MM.1S (cell line): ENCODE measurements at regions not wholly inside any gene's neighbourhood (a gene's known extent, or its start where the extent isn't known, plus 50 kb on each side); places are given as distances from the start of the nearest gene placed in this dataset.
"Not testable (repeated sequence)": the region's sequence is repeated elsewhere in the genome, so short reads cannot be mapped to it uniquely, and the experiment has no call there.

Experiments
- DNase-seq: peaks from one replicate; pipeline ENCODE4 v3.0.0-alpha.2; 2015
- H2AFZ ChIP-seq: fragments of 300-600 bp; sonication (generic); 2 replicates; pipeline ENCODE4 v1.6.0; 2016; ENCODE audit warnings: antibody characterized with exemption, low read length
- H3F3A ChIP-seq: fragments of 300-600 bp; sonication (generic); 2 replicates; pipeline ENCODE4 v1.6.1; 2016; ENCODE audit warnings: mild to moderate bottlenecking, antibody characterized with exemption, low read length, moderate library complexity, mixed read lengths; ENCODE audit not compliant: insufficient read depth
- H3K27ac ChIP-seq: fragments of 300-600 bp; sonication (generic); 2 replicates; pipeline ENCODE4 v1.5.1; 2016; ENCODE audit warnings: mild to moderate bottlenecking, low read length
- H3K27me3 ChIP-seq: fragments of 300-600 bp; sonication (generic); replicated peaks from 2 replicates; pipeline ENCODE4 v1.6.0; 2016; ENCODE audit warnings: low read length; ENCODE audit not compliant: insufficient read depth
- H3K36me3 ChIP-seq: fragments of 300-600 bp; sonication (generic); replicated peaks from 2 replicates; pipeline ENCODE4 v1.6.1; 2016; ENCODE audit warnings: mild to moderate bottlenecking, low read length, mixed read lengths; ENCODE audit not compliant: insufficient read depth
- H3K4me1 ChIP-seq: fragments of 300-600 bp; sonication (generic); 2 replicates; pipeline ENCODE4 v1.6.1; 2016; ENCODE audit warnings: low read length, mixed read lengths
- H3K4me2 ChIP-seq: fragments of 300-600 bp; sonication (generic); 2 replicates; pipeline ENCODE4 v1.6.0; 2016; ENCODE audit warnings: low read depth, low read length
- H3K4me3 ChIP-seq: fragments of 300-600 bp; sonication (generic); 2 replicates; pipeline ENCODE4 v1.5.1; 2016; ENCODE audit warnings: low read length, mixed read lengths
- H3K79me2 ChIP-seq: fragments of 300-600 bp; sonication (generic); 2 replicates; pipeline ENCODE4 v1.6.1; 2016; ENCODE audit warnings: mixed run types, low read length, mixed read lengths
- H3K9ac ChIP-seq: fragments of 300-600 bp; sonication (generic); 2 replicates; pipeline ENCODE4 v1.6.1; 2016; ENCODE audit warnings: low read length, mixed read lengths
- H3K9me2 ChIP-seq: fragments of 300-600 bp; sonication (generic); replicated peaks from 2 replicates; pipeline ENCODE4 v1.6.1; 2016; ENCODE audit warnings: mild to moderate bottlenecking, low read length, mixed read lengths; ENCODE audit not compliant: insufficient read depth
- H3K9me3 ChIP-seq: fragments of 300-600 bp; sonication (generic); replicated peaks from 2 replicates; pipeline ENCODE4 v1.6.1; 2016; ENCODE audit warnings: mild to moderate bottlenecking, low read length, mixed read lengths; ENCODE audit not compliant: insufficient read depth
- H4K20me1 ChIP-seq: fragments of 300-600 bp; sonication (generic); 2 replicates; pipeline ENCODE4 v1.6.1; 2016; ENCODE audit warnings: mild to moderate bottlenecking, low read length, moderate library complexity, mixed read lengths; ENCODE audit not compliant: insufficient read depth
- EZH2 ChIP-seq: fragments of 300-600 bp; sonication (generic); optimal IDR thresholded peaks from 2 replicates; pipeline ENCODE3; 2017; ENCODE audit warnings: low read depth, mild to moderate bottlenecking, antibody characterized with exemption, low read length, mixed read lengths
- EZH2phosphoT487 ChIP-seq: fragments of 300-600 bp; sonication (generic); IDR thresholded peaks from 2 replicates; pipeline ENCODE4 v1.6.1; 2018; ENCODE audit warnings: antibody characterized with exemption, low read length
- TF ChIP-seq, protein P1 (sequence below): fragments of 300-600 bp; sonication (generic); IDR thresholded peaks from 2 replicates; pipeline ENCODE4 v1.5.1; 2016; ENCODE audit warnings: antibody characterized with exemption, low read length, mixed read lengths

DNA sequence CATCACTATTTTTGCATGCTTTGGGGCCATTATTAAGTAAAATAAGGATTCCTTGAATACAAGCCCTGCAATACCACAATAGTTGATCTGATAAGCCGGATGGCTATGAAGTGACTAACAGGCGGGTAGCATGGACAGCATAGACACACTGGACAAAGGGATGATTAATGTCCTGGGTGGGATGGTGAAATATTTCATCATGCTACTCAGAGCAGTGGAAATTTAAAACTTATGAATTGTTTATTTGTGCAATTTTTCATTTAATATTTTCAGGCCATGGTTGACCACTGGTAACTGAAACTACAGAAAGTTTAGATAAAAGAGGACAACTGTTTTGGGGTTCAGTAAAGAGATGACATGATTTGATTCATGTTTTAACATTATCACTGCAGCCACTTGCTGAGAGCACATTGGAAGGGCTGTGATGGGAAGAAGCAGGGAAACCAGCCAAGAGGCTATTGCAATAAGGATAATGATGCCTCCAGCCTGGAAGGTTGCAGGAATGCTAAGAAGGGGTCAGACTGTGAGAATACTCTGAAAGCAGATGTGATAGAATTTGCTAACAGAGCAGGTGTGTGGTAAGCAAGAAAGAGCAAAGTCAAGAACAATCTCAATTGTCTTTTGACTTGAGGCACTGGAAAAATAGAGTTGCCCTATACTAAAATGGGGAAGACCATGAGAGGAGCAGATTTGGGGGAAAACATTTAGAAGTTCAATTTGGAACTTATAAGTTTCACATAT, 62.5 kb upstream of the TNFSF4 start:
- Histone ChIP-seq H3K4me1 (no peaks in the 10 kb centered on the region), H2AFZ (no peak overlapping the region), H3K4me3 (no peak overlapping the region), H3K9me3 (no peaks in the 10 kb centered on the region), H3K9ac (no peak overlapping the region), H4K20me1 (no peaks in the 10 kb centered on the region), H3K36me3 (no peaks in the 10 kb centered on the region), H3K4me2 (no peak overlapping the region), H3F3A (no peaks in the 10 kb centered on the region), H3K9me2 (no peaks in the 10 kb centered on the region), H3K79me2 (no peaks in the 10 kb centered on the region), H3K27me3 (no peaks in the 10 kb centered on the region), H3K27ac (no peak overlapping the region; the same call in 1 of the 2 replicates)
- TF ChIP-seq, protein P1, sequence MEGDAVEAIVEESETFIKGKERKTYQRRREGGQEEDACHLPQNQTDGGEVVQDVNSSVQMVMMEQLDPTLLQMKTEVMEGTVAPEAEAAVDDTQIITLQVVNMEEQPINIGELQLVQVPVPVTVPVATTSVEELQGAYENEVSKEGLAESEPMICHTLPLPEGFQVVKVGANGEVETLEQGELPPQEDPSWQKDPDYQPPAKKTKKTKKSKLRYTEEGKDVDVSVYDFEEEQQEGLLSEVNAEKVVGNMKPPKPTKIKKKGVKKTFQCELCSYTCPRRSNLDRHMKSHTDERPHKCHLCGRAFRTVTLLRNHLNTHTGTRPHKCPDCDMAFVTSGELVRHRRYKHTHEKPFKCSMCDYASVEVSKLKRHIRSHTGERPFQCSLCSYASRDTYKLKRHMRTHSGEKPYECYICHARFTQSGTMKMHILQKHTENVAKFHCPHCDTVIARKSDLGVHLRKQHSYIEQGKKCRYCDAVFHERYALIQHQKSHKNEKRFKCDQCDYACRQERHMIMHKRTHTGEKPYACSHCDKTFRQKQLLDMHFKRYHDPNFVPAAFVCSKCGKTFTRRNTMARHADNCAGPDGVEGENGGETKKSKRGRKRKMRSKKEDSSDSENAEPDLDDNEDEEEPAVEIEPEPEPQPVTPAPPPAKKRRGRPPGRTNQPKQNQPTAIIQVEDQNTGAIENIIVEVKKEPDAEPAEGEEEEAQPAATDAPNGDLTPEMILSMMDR: no peak
- TF ChIP-seq EZH2phosphoT487: no peak
- TF ChIP-seq EZH2: no peak
- no peak for DNase-seq

- Histone ChIP-seq H3K79me2 (no peaks in the 10 kb centered on the region), H3K9me2 (no peaks in the 10 kb centered on the region), H3K9ac (no peak overlapping the region), H3K27me3 (no peaks in the 10 kb centered on the region), H2AFZ (no peak overlapping the region), H3K9me3 (no peaks in the 10 kb centered on the region), H4K20me1 (no peaks in the 10 kb centered on the region), H3K4me3 (no peak overlapping the region), H3K4me2 (no peak overlapping the region), H3K4me1 (no peaks in the 10 kb centered on the region), H3F3A (no peaks in the 10 kb centered on the region), H3K27ac (no peak overlapping the region), H3K36me3 (no peaks in the 10 kb centered on the region)
- no peak for TF ChIP-seq EZH2phosphoT487
- TF ChIP-seq, protein P1: no peak
- no peak for TF ChIP-seq EZH2
- DNase-seq: no peak
These were observed 63.1 kb upstream of the TNFSF4 start for GRCh38 chr1:173270243-173270642.

DNA sequence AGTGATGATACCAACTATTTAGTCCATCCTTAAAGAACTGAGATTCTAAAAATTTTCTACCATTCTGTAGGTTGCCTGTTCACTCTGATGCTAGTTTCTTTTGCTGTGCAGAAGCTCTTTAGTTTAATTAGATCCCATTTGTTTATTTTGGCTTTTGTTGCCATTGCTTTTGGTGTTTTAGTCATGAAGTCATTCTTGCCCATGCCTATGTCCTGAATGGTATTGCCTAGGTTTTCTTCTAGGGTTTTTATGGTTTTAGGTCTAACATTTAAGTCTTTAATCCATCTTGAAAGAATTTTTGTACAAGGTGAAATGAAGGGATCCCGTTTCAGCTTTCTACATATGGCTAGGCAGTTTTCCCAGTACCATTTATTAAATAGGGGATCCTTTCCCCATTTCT, 63.9 kb upstream of the TNFSF4 start:
- H3F3A ChIP-seq, H3K4me2 ChIP-seq, H3K79me2 ChIP-seq, H4K20me1 ChIP-seq, H3K4me3 ChIP-seq, H3K4me1 ChIP-seq, H3K9me2 ChIP-seq, H3K36me3 ChIP-seq, H3K27me3 ChIP-seq, DNase-seq, H3K27ac ChIP-seq, H3K9ac ChIP-seq, H3K9me3 ChIP-seq, H2AFZ ChIP-seq: not testable (repeated sequence)

- H3K9me3 ChIP-seq: no peaks in the 10 kb centered on the region
- H4K20me1 ChIP-seq: no peaks in the 10 kb centered on the region
- H3F3A ChIP-seq: no peaks in the 10 kb centered on the region
- no peak overlapping the region for H3K4me3 ChIP-seq
- H3K4me1 ChIP-seq: peaks cover 10% of the 10 kb centered on the region
- H3K27me3 ChIP-seq: no peaks in the 10 kb centered on the region
- H3K36me3 ChIP-seq: no peaks in the 10 kb centered on the region
- no peak overlapping the region for H2AFZ ChIP-seq
- no peaks in the 10 kb centered on the region for H3K9me2 ChIP-seq
- DNase-seq: no peak
- no peak overlapping the region for H3K4me2 ChIP-seq
- no peak overlapping the region for H3K27ac ChIP-seq
- TF ChIP-seq EZH2phosphoT487: no peak
- TF ChIP-seq, protein P1: no peak
- TF ChIP-seq EZH2: no peak
- no peaks in the 10 kb centered on the region for H3K79me2 ChIP-seq
- H3K9ac ChIP-seq: no peak overlapping the region
These were observed 68.4 kb upstream of the TNFSF4 start for GRCh38 chr1:173275496-173275895.
